ENCODE measurements at regions not wholly inside any gene's neighbourhood (a gene's known extent, or its start where the extent isn't known, plus 50 kb on each side); places are given as distances from the start of the nearest gene placed in this dataset.

DNA sequence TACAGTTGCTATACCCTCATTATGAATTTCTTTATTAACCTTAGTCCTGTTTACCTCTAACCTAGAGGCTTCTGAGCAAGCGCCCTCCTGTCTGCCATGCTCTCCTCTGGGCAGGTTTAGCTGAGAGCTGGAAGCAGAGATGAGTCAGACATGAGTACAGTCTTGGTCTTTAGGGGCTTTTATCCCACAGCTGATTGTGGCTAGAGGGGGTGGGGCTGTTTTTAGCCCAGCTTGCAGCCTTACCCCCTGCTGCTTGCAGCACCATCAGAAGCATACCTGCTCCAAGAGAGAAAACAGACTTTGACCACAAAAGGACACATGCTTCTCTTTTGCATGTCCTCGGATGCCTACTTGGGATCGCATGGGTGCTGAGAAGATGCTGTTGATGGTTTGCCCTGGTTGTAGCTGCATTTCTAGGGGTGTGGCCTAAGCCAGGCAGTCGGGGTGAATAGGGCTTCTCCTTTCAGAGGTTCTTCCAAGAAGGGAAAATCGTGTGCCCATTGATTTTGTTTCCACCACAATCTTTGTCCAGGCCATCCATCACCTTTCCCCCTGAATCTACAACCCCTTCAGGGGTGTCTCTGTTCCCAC is 115.0 kb upstream of the LGALSL start:
- peak; percentile 46 for DNase-seq (ENCODE audit: low read depth)

DNA sequence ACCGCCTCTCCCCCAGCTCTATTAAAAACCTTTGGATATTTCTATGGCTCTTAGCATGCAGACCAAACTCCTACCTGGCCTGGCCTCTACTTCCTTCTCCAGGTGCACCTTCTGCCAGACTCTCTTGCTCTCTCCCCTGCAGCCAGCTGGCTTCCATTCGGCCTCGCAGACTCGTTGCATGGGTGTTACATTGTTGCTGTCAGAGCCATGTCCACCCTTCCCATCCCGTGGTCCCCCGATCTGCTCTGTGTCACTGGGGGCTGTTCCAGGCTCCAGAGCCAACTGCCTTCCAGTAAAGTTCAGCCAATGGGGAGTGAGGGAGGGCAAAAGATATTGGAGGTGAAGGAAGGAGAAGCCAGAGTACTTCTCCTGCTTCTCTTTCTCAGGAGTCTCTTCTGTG is 112.5 kb upstream of the LGALSL start:
- no peak for DNase-seq (ENCODE audit: low read depth)

DNA sequence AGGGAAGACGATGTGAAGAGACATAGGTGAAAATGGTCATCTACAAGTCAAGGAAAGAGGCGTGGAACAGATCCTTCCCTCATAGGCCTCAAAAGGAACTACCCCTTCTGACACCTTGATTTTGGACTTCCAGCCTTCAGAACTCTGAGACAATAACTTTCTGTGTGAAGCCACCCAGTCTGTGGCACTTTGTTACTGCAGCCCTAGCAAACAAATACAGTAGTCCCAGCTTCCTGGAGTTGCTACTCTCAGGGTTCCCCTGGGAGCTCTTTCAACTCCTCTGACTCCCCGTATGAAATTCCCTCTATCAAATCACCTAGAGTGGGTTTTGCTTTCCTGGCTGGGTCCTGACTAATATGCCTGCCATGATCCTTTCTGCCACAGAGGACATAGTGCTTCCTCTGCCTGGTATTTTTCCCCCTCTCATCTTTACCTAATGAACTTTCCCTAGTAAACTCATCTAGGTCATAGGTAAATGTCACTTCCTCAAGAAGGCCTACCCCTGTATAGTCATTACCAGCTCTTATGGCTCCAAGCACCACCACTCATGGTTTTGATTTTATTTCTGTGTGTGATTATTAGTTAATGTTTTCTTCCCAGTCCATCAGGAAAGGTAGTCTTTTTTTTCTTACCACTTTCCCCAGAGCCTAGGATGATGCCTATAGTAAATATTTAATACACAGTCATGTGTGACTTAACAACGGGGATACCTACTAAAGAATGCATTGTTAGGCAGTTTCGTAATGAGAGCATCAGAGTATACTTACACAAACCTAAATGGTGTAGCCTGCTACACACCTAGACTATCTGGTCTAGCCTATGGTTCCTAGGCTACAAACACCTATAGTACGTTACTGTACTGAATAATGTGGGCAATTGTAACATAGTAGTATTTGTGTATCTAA is 111.5 kb upstream of the LGALSL start:
- no peak for DNase-seq (ENCODE audit: low read depth)

DNA sequence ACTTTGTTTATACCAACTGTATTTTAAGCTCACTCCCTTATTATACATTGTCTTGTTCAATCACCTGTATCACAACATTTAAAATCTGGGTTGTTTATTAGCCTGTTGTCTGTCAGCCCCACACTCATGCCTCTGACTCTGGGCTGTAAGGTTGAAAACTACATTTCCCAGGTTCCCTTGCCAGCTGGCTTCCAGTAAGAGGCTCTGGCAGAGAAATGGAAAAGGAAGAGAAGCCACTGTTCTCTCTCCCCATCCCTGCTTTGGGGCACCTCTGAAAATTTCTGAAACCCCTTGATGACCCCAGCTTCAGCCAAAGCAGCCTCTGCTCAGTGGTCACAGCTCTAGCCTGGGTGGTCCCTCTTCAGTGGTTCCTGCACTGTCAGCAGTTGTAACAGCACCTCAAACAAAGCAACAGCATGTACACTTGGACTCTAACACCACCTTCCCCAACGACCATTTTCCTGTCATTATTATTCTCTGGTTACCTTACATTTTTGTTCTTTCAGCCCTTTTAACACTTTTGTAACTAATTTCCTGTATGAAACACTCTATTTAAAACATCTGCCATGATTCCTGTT is 108.9 kb upstream of the LGALSL start:
- DNase-seq (ENCODE audit: low read depth): no peak

DNA sequence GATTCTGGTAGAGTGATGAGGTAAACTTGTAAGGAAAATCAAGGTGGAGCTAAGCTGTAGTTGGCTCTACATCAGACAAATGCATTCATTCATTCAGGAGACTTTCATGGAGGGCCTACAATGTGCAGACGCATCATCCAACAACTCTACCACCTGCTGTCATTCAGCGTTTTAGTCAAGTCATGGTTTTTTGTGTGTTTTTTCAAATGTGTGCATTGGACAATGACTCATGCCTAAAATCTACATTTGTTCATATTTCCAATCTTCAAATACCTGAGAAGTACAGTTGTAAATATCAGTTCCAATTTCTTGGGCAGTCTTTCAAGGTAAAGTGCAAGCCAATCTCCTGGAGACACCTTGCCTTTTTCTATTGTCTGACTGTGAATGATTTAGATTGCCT is 108.0 kb upstream of the LGALSL start:
- no peak for DNase-seq (ENCODE audit: low read depth)

DNA sequence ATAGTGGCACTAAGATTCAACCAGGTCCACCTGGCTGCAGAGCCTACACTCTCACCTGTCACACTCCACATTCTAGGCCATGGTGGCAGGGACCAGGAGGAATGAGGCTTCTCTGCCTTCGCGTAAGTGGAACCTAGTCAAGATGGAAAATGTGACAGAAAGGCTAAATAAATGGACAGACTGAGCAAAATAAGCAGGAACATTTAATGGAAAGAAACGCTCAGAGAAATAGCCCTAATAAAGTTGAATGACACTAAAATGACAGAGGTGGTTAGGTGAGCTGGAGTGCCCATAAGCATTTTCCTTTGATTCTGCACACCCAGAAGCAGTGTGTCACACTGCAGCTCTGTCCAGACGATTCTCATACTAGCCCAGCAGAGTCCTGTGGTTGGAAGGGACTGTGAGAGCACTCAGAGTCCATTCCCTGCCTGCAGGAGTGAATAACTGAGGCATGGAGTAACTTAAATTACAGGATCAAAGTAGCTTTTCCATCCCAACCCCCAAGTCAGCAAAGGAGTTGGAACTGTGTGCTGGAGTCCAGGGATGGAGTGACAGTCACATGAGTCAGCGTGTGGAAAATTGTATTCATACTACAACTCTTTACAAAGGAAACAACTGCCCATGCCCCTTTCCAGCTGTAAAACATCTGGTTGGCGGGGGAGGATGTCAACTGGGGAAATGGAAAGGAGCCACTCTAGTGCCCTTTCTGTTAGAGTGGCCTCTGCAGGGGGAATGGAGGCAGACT is 105.4 kb upstream of the LGALSL start:
- no peak for DNase-seq (ENCODE audit: low read depth)

DNA sequence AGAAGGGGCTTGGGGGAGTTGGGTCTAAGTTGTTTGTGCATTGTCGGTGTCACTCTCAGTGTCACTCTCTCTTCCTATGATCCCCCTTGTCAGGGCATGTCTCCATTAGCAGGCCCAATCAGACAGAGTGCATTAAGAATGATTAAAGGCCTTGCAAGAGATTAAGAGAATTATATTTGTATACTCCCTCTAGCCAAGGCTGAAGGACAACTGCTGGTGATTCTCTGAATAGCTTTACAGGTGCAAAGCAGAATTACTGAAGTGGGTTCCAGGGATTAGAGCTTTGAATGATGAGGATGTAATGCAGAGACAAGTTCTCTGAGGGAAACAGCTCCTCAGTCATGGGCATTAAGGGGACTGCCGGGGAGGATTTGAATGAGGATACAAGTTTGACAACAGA is 104.8 kb upstream of the LGALSL start:
- no peak for DNase-seq (ENCODE audit: low read depth)

DNA sequence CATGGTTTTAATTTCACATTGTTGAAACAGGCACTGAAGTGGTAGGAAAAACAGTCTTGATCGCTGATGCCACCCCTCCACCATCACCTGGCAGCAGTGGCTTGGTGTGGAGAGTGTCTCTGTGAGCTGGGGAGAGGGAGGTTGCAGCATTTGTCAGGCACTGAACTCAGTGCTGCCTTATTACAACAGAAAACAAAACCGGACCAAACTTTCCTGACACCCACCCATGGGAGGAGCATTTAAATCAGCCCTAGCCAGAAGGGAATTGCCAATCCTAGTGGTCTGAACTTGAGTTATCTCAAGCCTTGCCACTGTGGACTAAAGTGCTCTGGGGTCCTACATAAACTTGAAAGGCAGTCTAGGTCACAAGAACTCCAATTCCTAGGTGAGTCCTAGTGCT is 103.0 kb upstream of the LGALSL start:
- no peak for DNase-seq (ENCODE audit: low read depth)

DNA sequence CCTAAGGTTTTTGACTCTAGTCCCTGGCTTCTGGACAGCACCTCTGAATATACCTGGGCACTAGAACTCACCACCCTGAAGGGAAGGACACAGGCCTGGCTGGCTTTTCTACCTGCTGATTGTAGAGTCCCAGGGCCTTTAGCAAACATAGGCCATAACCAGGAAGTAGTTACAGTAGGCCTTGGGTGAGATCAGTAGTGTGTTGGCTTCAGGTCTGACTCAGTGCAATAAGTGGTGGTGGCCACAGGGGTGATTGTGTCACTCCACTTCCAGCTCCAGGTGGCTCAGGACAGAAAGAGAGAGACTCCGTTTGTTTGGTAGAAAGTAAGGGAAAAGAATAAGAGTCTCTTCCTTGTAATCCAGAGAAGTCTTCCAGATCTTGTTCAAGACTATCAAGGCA is 101.7 kb upstream of the LGALSL start:
- no peak for DNase-seq (ENCODE audit: low read depth)

DNA sequence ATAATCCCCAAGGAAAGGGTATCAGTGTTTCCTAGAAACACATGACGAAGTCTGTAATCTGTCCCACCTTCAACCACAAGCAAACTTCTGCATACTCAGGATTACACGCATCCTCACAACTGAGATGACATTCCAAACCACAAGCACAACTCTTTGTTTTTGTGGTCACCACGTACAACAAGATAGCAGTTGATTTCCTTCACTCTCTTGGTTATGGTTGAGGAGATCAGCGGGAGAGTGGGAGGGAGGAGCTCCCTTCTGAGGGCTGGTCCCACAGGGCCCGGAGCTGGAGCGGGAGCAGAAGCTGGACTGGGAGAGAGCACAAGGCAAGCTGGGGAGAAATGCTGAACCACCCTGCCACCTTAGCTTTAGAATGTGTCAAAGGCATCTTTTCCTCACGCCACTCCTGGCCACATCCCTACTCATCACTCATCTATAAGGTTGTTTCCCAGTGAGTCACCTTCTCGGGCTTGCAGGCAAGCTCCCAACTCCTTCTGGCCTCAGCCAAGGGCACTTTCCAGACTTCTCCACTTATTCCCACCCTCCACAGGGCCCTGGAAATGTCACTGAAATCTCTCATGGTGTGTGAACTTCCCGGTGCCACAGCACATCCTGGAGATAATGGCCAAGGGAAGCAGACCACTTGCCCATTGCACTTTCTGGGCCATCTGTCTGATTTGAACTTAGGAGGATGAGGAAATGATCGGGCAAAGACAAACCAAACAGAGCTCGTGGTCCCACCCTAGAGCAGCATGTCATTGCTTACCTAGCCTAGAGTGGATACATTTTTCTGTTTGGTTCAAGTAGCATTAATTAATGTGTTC is 98.9 kb upstream of the LGALSL start:
- no peak for DNase-seq (ENCODE audit: low read depth)

DNA sequence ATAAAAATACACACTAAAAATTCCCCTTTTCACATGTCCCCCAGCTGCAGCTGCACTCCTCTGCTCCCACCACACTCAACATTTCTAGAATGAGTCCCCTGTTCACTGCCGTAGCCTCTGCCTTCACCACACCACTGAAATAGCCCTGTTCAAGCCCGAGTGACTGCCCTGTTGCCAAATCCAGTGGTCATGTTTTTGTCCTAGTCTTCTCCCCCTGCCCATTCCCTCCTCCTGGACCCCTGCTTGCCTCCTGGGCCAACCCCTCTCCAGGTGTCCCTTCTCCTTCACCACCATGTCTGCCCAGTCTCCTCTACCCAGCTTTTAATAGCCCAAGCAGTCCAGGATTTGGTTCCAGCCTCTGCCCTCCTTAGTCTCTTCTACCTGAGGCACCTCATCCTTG is 97.1 kb upstream of the LGALSL start:
- no peak for DNase-seq (ENCODE audit: low read depth)

DNA sequence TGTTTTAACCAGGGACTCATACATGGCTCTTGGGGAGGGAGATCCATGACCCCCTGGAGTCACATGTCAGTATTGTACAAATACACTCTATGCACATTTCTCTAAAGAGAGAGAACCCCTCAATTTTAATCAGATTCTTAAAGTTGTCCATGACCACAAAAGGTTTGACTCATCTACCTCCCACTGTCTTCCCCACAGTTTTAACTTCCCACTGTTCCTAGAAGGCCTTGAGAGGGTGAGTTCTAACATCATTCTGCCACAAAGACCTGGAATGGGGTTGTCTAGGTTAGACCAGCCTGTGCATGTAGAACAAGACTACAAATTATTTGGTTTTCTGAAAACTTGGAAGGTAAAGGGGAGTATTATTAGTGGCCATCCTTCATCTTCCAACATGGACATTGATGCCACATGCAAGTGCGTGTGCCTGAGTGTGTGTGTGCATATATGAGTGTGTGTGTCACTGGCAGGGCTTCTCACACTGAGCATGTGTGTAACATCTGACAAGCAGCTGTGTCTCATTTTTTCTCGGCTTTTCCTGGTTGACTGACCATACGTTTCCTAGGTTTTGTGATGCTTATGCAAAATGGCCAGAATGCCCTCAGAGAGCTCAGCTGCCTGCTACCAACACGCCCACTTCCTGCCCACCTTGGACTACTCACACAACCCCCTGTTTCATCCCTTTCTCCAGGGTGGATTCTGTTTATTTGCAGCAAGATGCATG is 94.6 kb upstream of the LGALSL start:
- no peak for DNase-seq (ENCODE audit: low read depth)

DNA sequence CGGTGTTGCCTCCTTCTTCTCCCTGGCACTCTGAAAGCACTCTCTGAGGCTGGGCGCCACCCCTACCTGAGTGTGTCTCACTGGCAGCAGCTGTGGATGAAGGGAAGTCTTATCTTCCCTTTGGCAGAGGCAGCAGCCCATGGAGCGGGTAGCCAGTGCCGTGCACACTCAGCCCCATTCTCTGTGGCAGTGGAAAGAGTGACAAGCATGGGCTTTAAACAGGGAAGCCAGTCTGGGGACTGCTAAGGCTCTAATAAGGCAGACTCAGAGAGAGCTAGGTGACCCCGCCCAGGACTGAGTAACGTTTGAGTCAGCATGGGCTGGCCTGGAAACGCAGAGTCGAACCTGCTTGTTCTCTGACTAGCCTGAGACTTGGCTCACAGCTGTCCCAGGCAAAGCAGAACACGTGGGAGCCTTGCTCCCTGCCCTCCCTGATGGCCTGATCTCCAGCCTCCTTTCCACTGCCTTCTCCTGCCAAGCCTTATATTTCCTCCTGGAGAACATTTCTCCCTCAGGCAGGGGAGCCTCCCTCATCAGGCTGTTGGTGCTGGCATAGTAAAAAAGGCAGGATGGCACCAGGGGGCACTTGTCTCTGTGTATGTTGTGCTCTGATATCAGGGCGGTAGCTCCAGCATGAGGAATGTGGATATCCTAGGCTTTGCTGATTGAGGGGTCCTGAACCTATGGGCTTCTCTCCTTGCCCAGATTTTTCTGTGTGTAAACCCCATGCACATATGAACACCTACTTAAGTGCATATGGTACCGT is 93.9 kb upstream of the LGALSL start:
- DNase-seq (ENCODE audit: low read depth): peak; percentile 12

DNA sequence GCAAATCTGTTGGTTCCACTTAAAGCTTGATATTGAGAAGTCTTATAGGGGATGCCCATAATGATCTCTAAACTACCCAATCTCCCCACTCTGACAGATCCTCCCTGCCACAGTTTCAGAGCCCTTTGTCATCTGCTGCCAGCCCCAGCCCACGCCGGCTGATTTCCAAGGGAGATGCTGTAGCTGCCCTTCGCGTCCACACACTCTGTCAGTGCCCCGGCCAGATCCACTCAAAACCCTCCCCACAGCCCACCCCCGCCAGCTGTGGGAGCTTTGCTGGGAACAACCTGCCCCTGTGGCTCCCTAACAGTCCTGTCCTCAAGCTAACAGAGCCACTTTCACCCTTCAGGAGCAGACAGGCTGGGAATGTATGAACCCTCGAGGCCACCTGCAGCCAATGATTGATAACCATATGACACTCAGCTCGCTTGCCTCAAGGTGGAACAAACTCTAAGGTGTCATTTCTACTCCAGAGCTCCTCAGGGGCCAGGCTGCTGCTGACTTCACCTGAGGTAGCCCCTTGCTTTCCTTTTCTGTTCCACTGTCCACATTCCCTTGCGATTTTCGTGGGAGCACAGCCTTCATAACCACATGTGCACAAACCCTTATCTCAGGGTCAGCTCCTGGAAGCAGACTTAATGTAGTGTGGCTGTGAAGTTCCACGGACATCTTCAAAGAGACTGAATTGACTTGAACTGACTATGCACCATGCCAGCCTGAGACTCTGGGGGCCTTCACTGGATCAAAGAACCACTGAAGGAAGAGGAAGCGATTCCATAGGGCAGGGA is 92.6 kb upstream of the LGALSL start:
- no peak for DNase-seq (ENCODE audit: low read depth)

DNA sequence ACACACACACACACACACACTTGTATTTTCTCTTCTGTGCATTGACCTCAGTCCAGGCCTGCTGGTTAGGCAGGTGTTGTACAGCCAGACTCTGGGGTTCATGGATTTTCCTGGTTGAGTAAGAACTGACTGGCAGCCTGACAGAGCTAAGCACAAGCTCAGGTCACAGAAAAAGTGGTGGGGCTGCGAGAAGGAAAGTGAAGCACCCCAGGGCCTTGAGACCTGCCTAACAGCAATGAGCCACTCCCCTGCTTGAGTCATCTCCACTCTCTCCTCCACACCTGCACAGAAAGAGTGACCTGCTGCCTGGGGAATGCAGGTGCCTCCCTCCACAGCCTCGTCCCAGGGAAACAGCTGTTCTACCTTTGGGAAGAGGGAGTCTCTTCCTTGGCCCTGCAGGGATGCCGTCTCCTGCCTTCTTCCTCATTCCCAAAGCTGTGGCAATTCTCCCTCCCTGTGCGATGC is 91.4 kb upstream of the LGALSL start:
- DNase-seq (ENCODE audit: low read depth): no peak

DNA sequence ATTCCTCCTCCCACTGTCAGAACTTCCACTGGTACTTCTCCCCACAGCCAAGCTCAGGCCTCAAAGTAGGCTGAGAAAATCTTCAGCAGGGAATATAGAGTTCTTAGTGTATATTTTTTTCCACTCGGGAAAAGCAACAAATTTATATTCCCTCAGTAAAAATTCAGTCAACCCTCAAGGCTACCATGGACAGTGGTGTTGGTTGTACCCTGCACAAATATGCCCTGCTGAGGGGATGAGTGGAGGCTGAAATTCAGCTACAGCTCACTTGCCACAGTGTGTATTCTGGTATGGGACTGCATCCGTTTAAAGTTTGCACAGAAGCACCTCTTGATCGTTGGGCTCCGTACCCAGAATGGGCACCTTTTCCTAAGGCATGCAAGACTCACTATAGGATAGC is 90.8 kb upstream of the LGALSL start:
- DNase-seq (ENCODE audit: low read depth): no peak

DNA sequence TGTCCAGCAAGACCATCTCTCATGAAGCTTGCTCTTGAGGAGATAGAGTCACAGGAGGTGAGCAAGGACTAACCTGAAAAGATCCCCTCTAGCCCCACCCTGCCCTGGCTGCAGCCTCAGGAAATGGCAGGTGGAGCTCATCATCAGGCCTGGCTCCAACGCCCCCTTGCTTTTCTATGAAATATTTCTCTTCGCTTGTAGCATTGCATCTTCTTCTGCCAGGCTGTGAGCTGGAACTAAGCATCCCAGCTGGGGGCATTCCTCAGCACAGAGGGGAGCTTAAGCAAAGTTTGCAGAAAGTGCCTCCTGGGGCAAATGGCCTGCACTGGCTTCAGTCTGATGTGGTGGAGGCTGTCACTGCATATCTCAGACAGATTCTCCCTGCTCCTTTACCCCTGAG is 90.1 kb upstream of the LGALSL start:
- no peak for DNase-seq (ENCODE audit: low read depth)

DNA sequence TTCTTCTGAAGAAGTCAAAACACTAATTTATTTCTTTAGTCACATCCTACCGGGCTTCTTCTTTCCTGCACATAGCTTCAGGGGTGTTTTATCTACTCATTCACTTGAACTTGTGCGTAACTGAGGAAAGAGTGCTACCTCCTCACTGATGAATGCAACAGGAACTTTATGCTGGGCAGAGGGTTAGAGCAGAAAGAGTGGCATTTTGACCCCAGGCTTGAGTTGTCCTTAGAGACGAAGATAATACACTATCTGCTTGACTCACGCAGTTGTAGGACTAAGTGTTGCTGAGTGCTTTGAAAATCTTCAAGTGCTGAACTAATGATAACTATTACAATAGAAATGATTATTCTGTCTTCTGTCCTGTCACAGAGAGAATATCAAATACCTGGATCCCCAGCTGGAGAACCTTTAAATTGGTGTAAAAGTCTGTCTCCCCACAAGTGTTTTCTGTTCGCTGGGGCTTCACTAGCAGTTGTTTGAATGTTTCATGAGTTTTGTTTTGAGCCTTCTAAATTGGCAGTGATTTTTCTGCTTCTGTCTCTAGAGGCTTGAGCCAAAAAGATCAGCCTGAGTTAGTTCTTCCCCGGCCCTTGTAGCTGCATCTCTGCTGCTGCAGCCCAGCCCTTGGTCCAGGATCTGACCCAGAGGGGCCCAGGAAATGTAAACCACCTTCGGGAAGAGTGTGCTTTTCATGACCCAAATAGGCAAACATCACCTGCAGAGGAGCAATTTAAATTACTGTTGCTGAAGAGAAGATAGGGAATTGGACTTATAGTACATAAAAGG is 86.3 kb upstream of the LGALSL start:
- no peak for DNase-seq (ENCODE audit: low read depth)

DNA sequence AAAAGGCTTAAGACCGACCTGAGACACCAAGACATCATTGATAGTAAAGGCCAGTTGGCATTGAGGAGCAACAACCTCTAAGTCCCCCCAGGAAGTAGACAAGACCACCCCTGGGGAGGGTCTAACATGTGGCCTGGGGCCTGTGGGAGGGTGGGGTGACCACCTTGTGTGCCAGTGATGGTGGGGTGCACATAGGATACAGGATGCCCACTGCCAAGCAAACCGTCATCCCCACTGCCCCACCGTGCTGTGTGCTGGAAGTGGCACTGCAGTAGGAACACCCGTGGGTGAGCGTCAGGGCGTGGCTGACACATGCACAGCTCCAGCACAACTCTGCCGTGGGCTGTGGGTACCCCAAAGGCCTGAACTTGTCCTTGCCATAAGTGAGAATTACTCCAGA is 84.3 kb upstream of the LGALSL start:
- DNase-seq (ENCODE audit: low read depth): no peak
